Stomach (tissue), 4 donors: ENCODE measurements at regions not wholly inside any gene's neighbourhood (a gene's known extent, or its start where the extent isn't known, plus 50 kb on each side); places are given as distances from the start of the nearest gene placed in this dataset.

Experiments
- CTCF ChIP-seq, 7 experiments: fragments of 450-650 bp in 4 of 7; fragments of 200-600 bp in 3 of 7; sonication (generic) in 3 of 7; IDR thresholded peaks; one replicate each; pipeline ENCODE4 v1.5.1; 2016 to 2019; ENCODE audit warnings: antibody characterized with exemption in 7 of 7, control low read depth in 2 of 7, mild to moderate bottlenecking in 1 of 7
- EP300 ChIP-seq: sonication (generic); formaldehyde crosslinking; IDR thresholded peaks from one replicate; pipeline ENCODE4 v1.6.1; 2017; ENCODE audit warnings: antibody characterized with exemption
- POLR2A ChIP-seq, 4 donors: fragments of 450-650 bp; IDR thresholded peaks; one replicate each; pipeline ENCODE4 v1.6.1; 2016; ENCODE audit warnings: antibody characterized with exemption in 4 of 4, control low read depth in 2 of 4, mild to moderate bottlenecking in 1 of 4, moderate library complexity in 1 of 4

DNA sequence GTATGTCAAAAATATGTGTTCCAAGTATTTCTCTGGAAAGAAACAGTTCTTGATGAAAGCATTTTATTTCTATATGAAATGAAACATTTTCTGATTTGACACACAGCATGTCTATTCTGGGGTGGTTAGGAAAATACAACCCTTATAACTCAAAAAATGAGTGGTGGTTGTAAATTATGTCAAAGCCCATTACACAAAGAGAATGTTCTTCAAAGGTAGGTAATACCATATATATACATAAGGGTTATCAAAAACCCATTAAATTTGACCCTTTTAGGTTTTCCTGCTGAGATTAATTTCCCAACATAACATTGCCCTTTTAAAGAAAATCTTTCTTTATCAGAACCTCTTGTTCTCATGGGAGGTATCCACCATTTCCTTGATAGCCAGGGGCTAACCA is 420.5 kb upstream of the TECRL start:
- TF ChIP-seq EP300 (no peak), CTCF (IDR thresholded peaks at IDR 0.05) (no peak), POLR2A (IDR thresholded peaks at IDR 0.05) (no peak)
